ENCODE measurements at regions not wholly inside any gene's neighbourhood (a gene's known extent, or its start where the extent isn't known, plus 50 kb on each side); places are given as distances from the start of the nearest gene placed in this dataset.
A peak's percentile ranks its signal among the peaks of the same experiment; 100 is the strongest.

GRCh38 chr5:81843845-81844244, 92.9 kb upstream of the SSBP2 start:
- no peaks in the 10 kb centered on the region for H3K27me3 ChIP-seq (ENCODE audit: control insufficient read depth in 3 of 3, insufficient read depth in 3 of 3, low read length in 3 of 3)
- H3K4me1 ChIP-seq (ENCODE audit: control insufficient read depth in 3 of 3, insufficient read depth in 2 of 3, low read depth in 1 of 3, low read length in 2 of 3): peaks cover 0 to 7% (median 3%) of the 10 kb centered on the region in 3 donors
- no peak overlapping the region for H3K4me3 ChIP-seq (ENCODE audit: low read depth in 1 of 3, low read length in 3 of 3)
- H3K9me3 ChIP-seq (ENCODE audit: control insufficient read depth in 2 of 2, insufficient read depth in 1 of 2, low read depth in 1 of 2, low read length in 1 of 2): no peaks in the 10 kb centered on the region
- no peak for FAIRE-seq
- DNase-seq: no peak
- no peaks in the 10 kb centered on the region for H3K36me3 ChIP-seq (ENCODE audit: control insufficient read depth in 3 of 3, insufficient read depth in 2 of 3, low read depth in 1 of 3, low read length in 3 of 3)
- no peak overlapping the region for H3K27ac ChIP-seq (ENCODE audit: low read depth in 1 of 3, low read length in 2 of 3)
- WGBS, 3 donors: 83 to 95% (median 93%) methylated on average over 2 of the region's 2 CpGs

- H3K27ac ChIP-seq (ENCODE audit: low read depth in 1 of 3, low read length in 2 of 3): no peak overlapping the region
- no peaks in the 10 kb centered on the region for H3K27me3 ChIP-seq (ENCODE audit: control insufficient read depth in 3 of 3, insufficient read depth in 3 of 3, low read length in 3 of 3)
- H3K36me3 ChIP-seq (ENCODE audit: control insufficient read depth in 3 of 3, insufficient read depth in 2 of 3, low read depth in 1 of 3, low read length in 3 of 3): no peaks in the 10 kb centered on the region
- H3K9me3 ChIP-seq (ENCODE audit: control insufficient read depth in 2 of 2, insufficient read depth in 1 of 2, low read depth in 1 of 2, low read length in 1 of 2): no peaks in the 10 kb centered on the region
- H3K4me3 ChIP-seq (ENCODE audit: low read depth in 1 of 3, low read length in 3 of 3): no peak overlapping the region
- FAIRE-seq (no peak), DNase-seq (no peak)
- H3K4me1 ChIP-seq (ENCODE audit: control insufficient read depth in 3 of 3, insufficient read depth in 2 of 3, low read depth in 1 of 3, low read length in 2 of 3): no peaks in the 10 kb centered on the region
- WGBS, 3 donors: 66 to 76% (median 70%) methylated on average over 6 of the region's 6 CpGs
Measured at GRCh38 chr5:81842795-81843398, 92.0 kb upstream of the SSBP2 start.

- Histone ChIP-seq H3K27ac (ENCODE audit: low read depth in 1 of 3, low read length in 2 of 3) (no peak overlapping the region), H3K36me3 (ENCODE audit: control insufficient read depth in 3 of 3, insufficient read depth in 2 of 3, low read depth in 1 of 3, low read length in 3 of 3) (no peaks in the 10 kb centered on the region), H3K27me3 (ENCODE audit: control insufficient read depth in 3 of 3, insufficient read depth in 3 of 3, low read length in 3 of 3) (no peaks in the 10 kb centered on the region), H3K4me3 (ENCODE audit: low read depth in 1 of 3, low read length in 3 of 3) (no peak overlapping the region), H3K9me3 (ENCODE audit: control insufficient read depth in 2 of 2, insufficient read depth in 1 of 2, low read depth in 1 of 2, low read length in 1 of 2) (no peaks in the 10 kb centered on the region), H3K4me1 (ENCODE audit: control insufficient read depth in 3 of 3, insufficient read depth in 2 of 3, low read depth in 1 of 3, low read length in 2 of 3) (no peaks in the 10 kb centered on the region)
- DNase-seq (no peak), FAIRE-seq (no peak)
- 61 to 78% (median 69%) methylated on average over 3 of the region's 3 CpGs for WGBS, 3 donors
Measured at GRCh38 chr5:81839034-81839433, 88.1 kb upstream of the SSBP2 start.

- no peak overlapping the region for H3K4me3 ChIP-seq (ENCODE audit: low read depth in 1 of 3, low read length in 3 of 3)
- H3K9me3 ChIP-seq (ENCODE audit: control insufficient read depth in 2 of 2, insufficient read depth in 1 of 2, low read depth in 1 of 2, low read length in 1 of 2): no peaks in the 10 kb centered on the region
- H3K27ac ChIP-seq (ENCODE audit: low read depth in 1 of 3, low read length in 2 of 3): no peak overlapping the region
- peak; percentile 45 to 57 for DNase-seq
- no peak for FAIRE-seq
- no peaks in the 10 kb centered on the region for H3K4me1 ChIP-seq (ENCODE audit: control insufficient read depth in 3 of 3, insufficient read depth in 2 of 3, low read depth in 1 of 3, low read length in 2 of 3)
- 47 to 62% (median 53%) methylated on average over 2 of the region's 2 CpGs for WGBS, 3 donors
- no peaks in the 10 kb centered on the region for H3K27me3 ChIP-seq (ENCODE audit: control insufficient read depth in 3 of 3, insufficient read depth in 3 of 3, low read length in 3 of 3)
- no peaks in the 10 kb centered on the region for H3K36me3 ChIP-seq (ENCODE audit: control insufficient read depth in 3 of 3, insufficient read depth in 2 of 3, low read depth in 1 of 3, low read length in 3 of 3)
Measured at GRCh38 chr5:81838307-81838906, 87.5 kb upstream of the SSBP2 start.

GRCh38 chr5:81837667-81838306, 86.9 kb upstream of the SSBP2 start:
- no peak overlapping the region for H3K27ac ChIP-seq (ENCODE audit: low read depth in 1 of 3, low read length in 2 of 3)
- H3K4me3 ChIP-seq (ENCODE audit: low read depth in 1 of 3, low read length in 3 of 3): no peak overlapping the region
- no peaks in the 10 kb centered on the region for H3K4me1 ChIP-seq (ENCODE audit: control insufficient read depth in 3 of 3, insufficient read depth in 2 of 3, low read depth in 1 of 3, low read length in 2 of 3)
- H3K36me3 ChIP-seq (ENCODE audit: control insufficient read depth in 3 of 3, insufficient read depth in 2 of 3, low read depth in 1 of 3, low read length in 3 of 3): no peaks in the 10 kb centered on the region
- FAIRE-seq: no peak
- WGBS, 3 donors: 90 to 95% (median 91%) methylated on average over 4 of the region's 4 CpGs
- no peaks in the 10 kb centered on the region for H3K27me3 ChIP-seq (ENCODE audit: control insufficient read depth in 3 of 3, insufficient read depth in 3 of 3, low read length in 3 of 3)
- no peak for DNase-seq
- H3K9me3 ChIP-seq (ENCODE audit: control insufficient read depth in 2 of 2, insufficient read depth in 1 of 2, low read depth in 1 of 2, low read length in 1 of 2): no peaks in the 10 kb centered on the region

GRCh38 chr5:81835814-81836367, 85.0 kb upstream of the SSBP2 start:
- DNase-seq (no peak), FAIRE-seq (no peak)
- no peaks in the 10 kb centered on the region for H3K9me3 ChIP-seq (ENCODE audit: control insufficient read depth in 2 of 2, insufficient read depth in 1 of 2, low read depth in 1 of 2, low read length in 1 of 2)
- 75 to 87% (median 85%) methylated on average over 4 of the region's 4 CpGs for WGBS, 3 donors
- no peaks in the 10 kb centered on the region for H3K27me3 ChIP-seq (ENCODE audit: control insufficient read depth in 3 of 3, insufficient read depth in 3 of 3, low read length in 3 of 3)
- no peak overlapping the region for H3K27ac ChIP-seq (ENCODE audit: low read depth in 1 of 3, low read length in 2 of 3)
- no peaks in the 10 kb centered on the region for H3K36me3 ChIP-seq (ENCODE audit: control insufficient read depth in 3 of 3, insufficient read depth in 2 of 3, low read depth in 1 of 3, low read length in 3 of 3)
- H3K4me1 ChIP-seq (ENCODE audit: control insufficient read depth in 3 of 3, insufficient read depth in 2 of 3, low read depth in 1 of 3, low read length in 2 of 3): no peaks in the 10 kb centered on the region
- no peak overlapping the region for H3K4me3 ChIP-seq (ENCODE audit: low read depth in 1 of 3, low read length in 3 of 3)

- FAIRE-seq (no peak), DNase-seq (no peak)
- H3K36me3 ChIP-seq (ENCODE audit: control insufficient read depth in 3 of 3, insufficient read depth in 2 of 3, low read depth in 1 of 3, low read length in 3 of 3): no peaks in the 10 kb centered on the region
- no peaks in the 10 kb centered on the region for H3K4me1 ChIP-seq (ENCODE audit: control insufficient read depth in 3 of 3, insufficient read depth in 2 of 3, low read depth in 1 of 3, low read length in 2 of 3)
- H3K9me3 ChIP-seq (ENCODE audit: control insufficient read depth in 2 of 2, insufficient read depth in 1 of 2, low read depth in 1 of 2, low read length in 1 of 2): no peaks in the 10 kb centered on the region
- no peaks in the 10 kb centered on the region for H3K27me3 ChIP-seq (ENCODE audit: control insufficient read depth in 3 of 3, insufficient read depth in 3 of 3, low read length in 3 of 3)
- no peak overlapping the region for H3K4me3 ChIP-seq (ENCODE audit: low read depth in 1 of 3, low read length in 3 of 3)
- no peak overlapping the region for H3K27ac ChIP-seq (ENCODE audit: low read depth in 1 of 3, low read length in 2 of 3)
- 86 to 94% (median 92%) methylated on average over 11 of the region's 11 CpGs for WGBS, 3 donors
Measured at GRCh38 chr5:81834021-81834660, 83.2 kb upstream of the SSBP2 start.

- Histone ChIP-seq H3K36me3 (ENCODE audit: control insufficient read depth in 3 of 3, insufficient read depth in 2 of 3, low read depth in 1 of 3, low read length in 3 of 3) (no peaks in the 10 kb centered on the region), H3K27ac (ENCODE audit: low read depth in 1 of 3, low read length in 2 of 3) (no peak overlapping the region), H3K27me3 (ENCODE audit: control insufficient read depth in 3 of 3, insufficient read depth in 3 of 3, low read length in 3 of 3) (no peaks in the 10 kb centered on the region), H3K4me1 (ENCODE audit: control insufficient read depth in 3 of 3, insufficient read depth in 2 of 3, low read depth in 1 of 3, low read length in 2 of 3) (no peaks in the 10 kb centered on the region), H3K9me3 (ENCODE audit: control insufficient read depth in 2 of 2, insufficient read depth in 1 of 2, low read depth in 1 of 2, low read length in 1 of 2) (no peaks in the 10 kb centered on the region), H3K4me3 (ENCODE audit: low read depth in 1 of 3, low read length in 3 of 3) (no peak overlapping the region)
- DNase-seq: no peak
- FAIRE-seq: no peak
- WGBS, 3 donors: 68 to 87% (median 79%) methylated on average over 2 of the region's 2 CpGs
Measured at GRCh38 chr5:81830596-81830995, 79.7 kb upstream of the SSBP2 start.
